Tibial nerve (tissue), 4 donors: ENCODE measurements at regions not wholly inside any gene's neighbourhood (a gene's known extent, or its start where the extent isn't known, plus 50 kb on each side); places are given as distances from the start of the nearest gene placed in this dataset.

ENCODE experiments used
- DNase-seq, 2 donors: peaks; one replicate each; pipeline ENCODE4 v3.0.0-alpha.2; 2019; ENCODE audit warnings: low spot score in 2 of 2
- H3K27ac ChIP-seq, 4 donors: fragments of 200-600 bp; sonication (generic) in 3 of 4; one replicate each; pipeline ENCODE4 v1.5.1; 2017 to 2019; ENCODE audit warnings: mild to moderate bottlenecking in 1 of 4
- H3K27me3 ChIP-seq, 2 donors: fragments of 200-600 bp; sonication (generic) in 1 of 2; one replicate each; pipeline versions ENCODE4 v1.5.1 to v1.6.0; 2017 to 2019
- H3K36me3 ChIP-seq, 3 donors: fragments of 200-600 bp; sonication (generic); one replicate each; pipeline ENCODE4 v1.5.1; 2018 to 2019
- H3K4me1 ChIP-seq, 4 donors: fragments of 200-600 bp; sonication (generic) in 3 of 4; one replicate each; pipeline ENCODE4 v1.5.1; 2017 to 2019
- H3K4me3 ChIP-seq, 4 donors: fragments of 200-600 bp; sonication (generic) in 3 of 4; one replicate each; pipeline ENCODE4 v1.5.1; 2017 to 2019; ENCODE audit warnings: mild to moderate bottlenecking in 1 of 4, moderate library complexity in 1 of 4
- H3K9me3 ChIP-seq, 4 donors: fragments of 200-600 bp; sonication (generic) in 3 of 4; one replicate each; pipeline ENCODE4 v1.5.1; 2017 to 2019
- EP300 ChIP-seq, 2 donors: sonication (generic); formaldehyde crosslinking; IDR thresholded peaks; one replicate each; pipeline ENCODE4 v1.6.1; 2017; ENCODE audit warnings: antibody characterized with exemption in 2 of 2, mild to moderate bottlenecking in 1 of 2
- POLR2A ChIP-seq, 2 donors: fragments of 450-650 bp; IDR thresholded peaks; one replicate each; pipeline ENCODE4 v1.6.1; 2017; ENCODE audit warnings: antibody characterized with exemption in 2 of 2, mild to moderate bottlenecking in 2 of 2, moderate library complexity in 2 of 2
- WGBS, 2 donors: methylation state at CpG; one replicate each; pipeline ENCODE4 v1.1.5; 2018; 5-methylcytosine and 5-hydroxymethylcytosine counted together
- TF ChIP-seq, protein P1 (sequence below), 5 experiments: fragments of 200-600 bp in 3 of 5; fragments of 450-650 bp in 2 of 5; sonication (generic) in 3 of 5; IDR thresholded peaks; one replicate each; pipeline ENCODE4 v1.5.1; 2016 to 2019; ENCODE audit warnings: antibody characterized with exemption in 5 of 5, mild to moderate bottlenecking in 3 of 5, moderate library complexity in 2 of 5

DNA sequence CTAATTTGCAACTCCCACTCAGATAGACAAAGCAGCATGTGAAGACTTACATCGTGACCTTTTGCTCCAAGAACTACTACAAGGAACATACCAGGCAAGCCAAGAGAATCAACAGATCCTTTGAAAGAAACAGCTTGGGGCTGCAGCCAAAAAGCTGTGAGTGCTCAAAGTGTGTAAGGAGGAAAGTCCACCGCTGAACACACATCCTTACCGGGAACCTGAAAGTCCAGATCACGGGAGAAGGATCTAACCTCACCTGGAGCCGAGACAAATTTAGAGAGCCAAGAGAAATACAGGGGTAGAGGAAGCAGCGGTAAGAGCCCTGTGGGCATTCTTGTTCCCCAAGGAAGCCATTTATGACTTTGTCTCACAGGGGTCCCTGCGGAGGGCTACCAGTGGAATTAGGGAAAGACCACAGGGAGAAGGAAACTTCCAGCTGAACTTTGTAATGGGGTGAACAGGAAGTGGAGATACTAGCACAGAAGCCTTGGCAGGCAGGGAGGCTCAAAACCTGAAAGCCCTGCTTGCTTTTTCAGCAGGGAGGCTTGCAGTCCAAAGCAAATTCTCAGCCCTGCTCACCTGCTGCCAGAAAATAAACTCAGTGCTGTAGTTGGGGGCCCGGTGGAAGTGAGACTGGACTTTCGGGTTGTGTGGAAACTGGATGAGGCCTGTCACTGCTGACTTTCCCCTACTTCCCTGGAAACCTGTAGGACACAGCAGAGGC lies 350.2 kb downstream of the DTWD2 start:
- TF ChIP-seq POLR2A (IDR thresholded peaks at IDR 0.05) (no peak), EP300 (IDR thresholded peaks at IDR 0.05) (no peak)
- TF ChIP-seq, protein P1, sequence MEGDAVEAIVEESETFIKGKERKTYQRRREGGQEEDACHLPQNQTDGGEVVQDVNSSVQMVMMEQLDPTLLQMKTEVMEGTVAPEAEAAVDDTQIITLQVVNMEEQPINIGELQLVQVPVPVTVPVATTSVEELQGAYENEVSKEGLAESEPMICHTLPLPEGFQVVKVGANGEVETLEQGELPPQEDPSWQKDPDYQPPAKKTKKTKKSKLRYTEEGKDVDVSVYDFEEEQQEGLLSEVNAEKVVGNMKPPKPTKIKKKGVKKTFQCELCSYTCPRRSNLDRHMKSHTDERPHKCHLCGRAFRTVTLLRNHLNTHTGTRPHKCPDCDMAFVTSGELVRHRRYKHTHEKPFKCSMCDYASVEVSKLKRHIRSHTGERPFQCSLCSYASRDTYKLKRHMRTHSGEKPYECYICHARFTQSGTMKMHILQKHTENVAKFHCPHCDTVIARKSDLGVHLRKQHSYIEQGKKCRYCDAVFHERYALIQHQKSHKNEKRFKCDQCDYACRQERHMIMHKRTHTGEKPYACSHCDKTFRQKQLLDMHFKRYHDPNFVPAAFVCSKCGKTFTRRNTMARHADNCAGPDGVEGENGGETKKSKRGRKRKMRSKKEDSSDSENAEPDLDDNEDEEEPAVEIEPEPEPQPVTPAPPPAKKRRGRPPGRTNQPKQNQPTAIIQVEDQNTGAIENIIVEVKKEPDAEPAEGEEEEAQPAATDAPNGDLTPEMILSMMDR (IDR thresholded peaks at IDR 0.05) = no peak
- H3K27ac ChIP-seq = no peak overlapping the region
- no peaks in the 10 kb centered on the region for H3K4me1 ChIP-seq
- H3K27me3 ChIP-seq = no peaks in the 10 kb centered on the region
- peaks cover 0 to 47% (median 7%) of the 10 kb centered on the region in 4 donors for H3K9me3 ChIP-seq
- H3K4me3 ChIP-seq = no peak overlapping the region
- DNase-seq = no peak
- H3K36me3 ChIP-seq = no peaks in the 10 kb centered on the region
- 70 to 75% methylated on average over 9 of the region's 9 CpGs for WGBS, 2 donors

DNA sequence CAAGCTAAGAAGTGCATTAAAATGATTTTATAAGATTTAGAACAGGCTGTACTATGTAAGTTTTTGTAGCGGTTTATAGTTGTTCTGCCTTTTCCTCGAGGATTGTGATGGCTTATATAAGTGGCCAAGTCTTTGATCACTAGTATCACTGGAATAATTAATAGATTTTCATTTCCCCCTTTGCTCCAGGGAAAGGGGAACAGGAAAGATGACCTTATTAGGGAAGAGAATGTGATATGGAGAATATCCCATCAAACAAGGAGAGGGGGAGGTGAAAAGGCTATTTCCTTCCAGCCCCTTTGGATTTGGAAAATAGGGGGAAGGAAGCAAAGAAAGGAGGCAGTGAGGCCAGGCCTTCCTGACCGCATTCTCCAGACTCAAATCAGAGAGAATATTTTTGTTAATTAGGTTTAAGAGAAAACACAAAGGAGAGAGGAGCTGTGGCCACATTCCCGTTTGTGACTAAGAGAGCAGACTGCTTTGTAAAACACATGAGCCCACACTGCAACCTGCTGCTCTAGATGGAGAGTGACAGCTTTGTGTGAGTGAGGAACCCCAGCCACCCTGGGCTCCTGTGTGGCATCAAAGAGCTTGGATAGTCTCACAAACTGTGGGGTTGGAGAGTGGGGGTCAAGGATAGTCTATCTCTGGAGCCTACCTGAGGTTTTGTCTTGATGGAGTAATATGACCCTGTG lies 359.5 kb downstream of the DTWD2 start:
- Histone ChIP-seq H3K27me3 (peaks cover 0 to 2% of the 10 kb centered on the region in 2 donors), H3K4me3 (no peak overlapping the region), H3K27ac (no peak overlapping the region), H3K4me1 (no peaks in the 10 kb centered on the region), H3K36me3 (no peaks in the 10 kb centered on the region), H3K9me3 (peaks cover 0 to 2% (median 0%) of the 10 kb centered on the region in 4 donors)
- TF ChIP-seq POLR2A (IDR thresholded peaks at IDR 0.05) = no peak
- TF ChIP-seq, protein P1 (IDR thresholded peaks at IDR 0.05) = no peak
- no peak for TF ChIP-seq EP300 (IDR thresholded peaks at IDR 0.05)
- DNase-seq = no peak
- 59 to 66% methylated on average over 4 of the region's 4 CpGs for WGBS, 2 donors

DNA sequence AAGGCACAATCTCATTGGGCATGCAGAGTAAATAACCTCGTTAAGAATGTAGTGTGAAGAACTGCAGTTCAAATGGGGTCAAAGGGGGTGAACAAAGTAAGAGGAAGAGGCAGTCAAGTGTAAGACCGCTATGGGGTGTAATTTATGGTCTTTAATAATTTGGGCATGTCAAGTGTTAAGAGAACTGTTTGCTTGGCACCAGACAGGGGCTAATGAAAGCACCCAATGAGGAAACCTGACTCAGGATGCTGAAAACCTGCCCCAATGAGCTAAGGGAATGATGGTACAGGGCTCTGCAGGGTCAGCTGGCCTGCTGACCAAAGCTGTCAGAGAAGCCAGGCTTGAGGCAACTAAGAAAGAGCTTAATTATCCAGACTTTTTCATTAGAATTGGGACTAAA lies 368.1 kb downstream of the DTWD2 start:
- 47 to 48% methylated on average over 2 of the region's 2 CpGs for WGBS, 2 donors

DNA sequence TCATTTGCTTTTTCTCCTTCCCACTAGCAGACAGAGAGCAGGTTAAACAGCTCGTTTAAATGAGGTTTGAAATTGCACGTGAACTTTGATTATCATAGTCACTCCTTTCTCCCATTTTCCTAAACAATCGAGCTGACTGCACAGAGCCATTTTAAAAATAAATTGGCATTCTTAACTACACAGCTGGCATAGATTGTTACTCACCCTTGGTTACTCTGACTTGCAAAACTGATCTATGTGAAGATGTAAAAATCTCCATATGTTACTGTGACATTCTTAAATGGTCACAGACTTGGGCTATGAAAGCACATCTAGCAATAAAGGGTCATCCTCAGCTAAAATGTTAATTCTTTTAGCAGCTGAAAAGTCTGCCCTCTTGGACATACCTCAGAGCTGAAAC lies 368.5 kb downstream of the DTWD2 start:
- Histone ChIP-seq H3K4me1 (no peaks in the 10 kb centered on the region), H3K27me3 (no peaks in the 10 kb centered on the region), H3K9me3 (no peaks in the 10 kb centered on the region), H3K36me3 (no peaks in the 10 kb centered on the region), H3K27ac (no peak overlapping the region), H3K4me3 (no peak overlapping the region)
- TF ChIP-seq, protein P1 (IDR thresholded peaks at IDR 0.05) = no peak
- no peak for TF ChIP-seq EP300 (IDR thresholded peaks at IDR 0.05)
- TF ChIP-seq POLR2A (IDR thresholded peaks at IDR 0.05) = no peak
- DNase-seq = no peak
- WGBS, 2 donors = 39 to 60% methylated on average over 3 of the region's 3 CpGs

More for the DNA sequence above, 368.1 kb downstream of the DTWD2 start:
- no peak for DNase-seq
- Histone ChIP-seq H3K4me3 (no peak overlapping the region), H3K27me3 (no peaks in the 10 kb centered on the region), H3K4me1 (no peaks in the 10 kb centered on the region), H3K27ac (no peak overlapping the region), H3K9me3 (no peaks in the 10 kb centered on the region), H3K36me3 (no peaks in the 10 kb centered on the region)
- TF ChIP-seq, protein P1 (IDR thresholded peaks at IDR 0.05) = no peak
- TF ChIP-seq EP300 (IDR thresholded peaks at IDR 0.05) (no peak), POLR2A (IDR thresholded peaks at IDR 0.05) (no peak)

DNA sequence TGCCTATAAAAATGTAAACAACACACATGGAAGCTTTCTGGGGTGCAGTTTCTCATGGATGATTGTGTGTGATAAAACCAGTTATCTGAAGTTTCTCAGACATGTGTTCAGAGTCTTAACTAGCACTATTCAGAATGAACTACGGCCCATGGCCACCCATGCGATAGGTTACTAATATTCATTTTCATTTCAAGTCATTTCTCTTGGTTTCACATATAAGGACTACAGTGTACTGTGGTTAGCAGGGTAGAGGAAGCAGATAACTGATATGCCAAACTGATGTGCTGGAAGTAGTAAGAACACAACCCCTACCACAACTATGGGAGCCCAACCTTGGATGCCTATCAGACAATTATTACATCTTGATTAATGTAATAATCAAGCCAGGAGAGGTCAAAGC lies 372.1 kb downstream of the DTWD2 start:
- WGBS, 2 donors = 49 to 50% methylated on average over 2 of the region's 2 CpGs
- no peaks in the 10 kb centered on the region for H3K27me3 ChIP-seq
- no peak overlapping the region for H3K27ac ChIP-seq
- no peaks in the 10 kb centered on the region for H3K36me3 ChIP-seq
- H3K9me3 ChIP-seq = no peaks in the 10 kb centered on the region
- TF ChIP-seq, protein P1 (IDR thresholded peaks at IDR 0.05) = no peak
- TF ChIP-seq POLR2A (IDR thresholded peaks at IDR 0.05) (no peak), EP300 (IDR thresholded peaks at IDR 0.05) (no peak)
- H3K4me1 ChIP-seq = no peaks in the 10 kb centered on the region
- no peak for DNase-seq
- no peak overlapping the region for H3K4me3 ChIP-seq
